GM13976 (cell line): ENCODE measurements at regions not wholly inside any gene's neighbourhood (a gene's known extent, or its start where the extent isn't known, plus 50 kb on each side); places are given as distances from the start of the nearest gene placed in this dataset.

Experiments
- DNase-seq: peaks from one replicate; pipeline ENCODE4 v3.0.0; 2012; ENCODE audit warnings: low spot score
- in situ Hi-C: fragments of 300-500 bp; cut with MboI; formaldehyde crosslinking; loops from one replicate; pipeline ENCODE4 v1.12.0; 2022; ENCODE audit warnings: low sequenced_read_pairs, mixed read lengths, inconsistent platforms; ENCODE audit not compliant: unreplicated experiment
- TF ChIP-seq, protein P1 (sequence below): IDR thresholded peaks from 2 replicates; pipeline ENCODE4 v1.5.1; 2012; ENCODE audit warnings: borderline replicate concordance, mild to moderate bottlenecking; ENCODE audit not compliant: insufficient read depth; ENCODE audit errors: extremely low read depth, missing control alignments, control extremely low read depth

- TF ChIP-seq, protein P1, sequence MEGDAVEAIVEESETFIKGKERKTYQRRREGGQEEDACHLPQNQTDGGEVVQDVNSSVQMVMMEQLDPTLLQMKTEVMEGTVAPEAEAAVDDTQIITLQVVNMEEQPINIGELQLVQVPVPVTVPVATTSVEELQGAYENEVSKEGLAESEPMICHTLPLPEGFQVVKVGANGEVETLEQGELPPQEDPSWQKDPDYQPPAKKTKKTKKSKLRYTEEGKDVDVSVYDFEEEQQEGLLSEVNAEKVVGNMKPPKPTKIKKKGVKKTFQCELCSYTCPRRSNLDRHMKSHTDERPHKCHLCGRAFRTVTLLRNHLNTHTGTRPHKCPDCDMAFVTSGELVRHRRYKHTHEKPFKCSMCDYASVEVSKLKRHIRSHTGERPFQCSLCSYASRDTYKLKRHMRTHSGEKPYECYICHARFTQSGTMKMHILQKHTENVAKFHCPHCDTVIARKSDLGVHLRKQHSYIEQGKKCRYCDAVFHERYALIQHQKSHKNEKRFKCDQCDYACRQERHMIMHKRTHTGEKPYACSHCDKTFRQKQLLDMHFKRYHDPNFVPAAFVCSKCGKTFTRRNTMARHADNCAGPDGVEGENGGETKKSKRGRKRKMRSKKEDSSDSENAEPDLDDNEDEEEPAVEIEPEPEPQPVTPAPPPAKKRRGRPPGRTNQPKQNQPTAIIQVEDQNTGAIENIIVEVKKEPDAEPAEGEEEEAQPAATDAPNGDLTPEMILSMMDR: no peak
- DNase-seq: no peak
- in situ Hi-C loops: loop anchor here (25.0 kb wide), 1 partner anchor 293 kb away; no protein-coding TSS in a partner anchor
Observed at GRCh38 chr9:7243838-7244237, 486.1 kb downstream of the KDM4C start.

GRCh38 chr9:7242126-7242525, 484.4 kb downstream of the KDM4C start:
- TF ChIP-seq, protein P1: no peak
- in situ Hi-C loops: loop anchor here (25.0 kb wide), 1 partner anchor 295 kb away; no protein-coding TSS in a partner anchor
- no peak for DNase-seq

GRCh38 chr9:7241694-7242093, 483.9 kb downstream of the KDM4C start:
- TF ChIP-seq, protein P1: no peak
- in situ Hi-C loops: loop anchor here (25.0 kb wide), 1 partner anchor 296 kb away; no protein-coding TSS in a partner anchor
- DNase-seq: no peak

DNA sequence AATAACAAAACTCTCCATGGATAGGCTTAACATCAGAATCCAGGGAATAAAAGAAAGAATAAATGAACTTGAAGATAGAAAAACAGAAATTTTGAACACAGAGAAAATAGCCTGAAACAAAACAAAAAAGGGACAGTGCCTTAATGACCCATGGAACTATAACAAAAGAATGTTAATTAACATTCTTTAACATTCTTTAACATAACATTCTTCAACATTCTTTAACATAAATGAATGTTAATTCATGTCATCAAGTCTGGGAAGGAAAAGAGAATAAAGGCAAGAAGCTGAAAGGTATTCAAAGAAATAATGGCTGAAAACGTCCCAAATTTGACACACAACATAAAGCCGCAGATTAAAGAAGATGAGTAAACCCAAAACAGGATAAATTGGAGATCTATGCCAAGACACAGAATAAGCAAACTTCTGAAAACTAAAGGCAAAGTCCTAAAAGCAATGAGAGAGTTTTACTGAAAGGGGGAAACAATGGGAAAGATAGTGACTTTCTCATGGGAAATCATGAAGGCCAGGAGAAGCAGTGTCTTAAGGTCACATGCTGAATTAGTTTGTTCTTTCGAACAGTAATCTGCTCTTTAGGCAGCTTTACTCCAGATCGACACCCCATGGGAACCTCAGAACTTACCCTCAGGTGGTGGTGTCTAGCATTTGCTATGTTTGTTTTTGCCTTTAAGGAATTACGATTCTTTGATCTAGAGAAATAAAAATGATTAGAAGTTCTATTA, 483.0 kb downstream of the KDM4C start:
- in situ Hi-C loops: loop anchor here (25.0 kb wide), 1 partner anchor 297 kb away; no protein-coding TSS in a partner anchor
- DNase-seq: no peak
- TF ChIP-seq, protein P1: no peak

GRCh38 chr9:7239708-7240107, 481.9 kb downstream of the KDM4C start:
- TF ChIP-seq, protein P1: no peak
- DNase-seq: no peak
- in situ Hi-C loops: loop anchor here (10.0 to 25.0 kb wide), 2 partner anchors 185 to 298 kb away; no protein-coding TSS in a partner anchor

GRCh38 chr9:7238247-7238637, 480.5 kb downstream of the KDM4C start:
- DNase-seq: no peak
- in situ Hi-C loops: loop anchor here (10.0 to 25.0 kb wide), 2 partner anchors 183 to 299 kb away; no protein-coding TSS in a partner anchor
- TF ChIP-seq, protein P1: no peak
